Chondrocyte (in vitro differentiated cells): ENCODE measurements at regions not wholly inside any gene's neighbourhood (a gene's known extent, or its start where the extent isn't known, plus 50 kb on each side); places are given as distances from the start of the nearest gene placed in this dataset.
A peak's percentile ranks its signal among the peaks of the same experiment; 100 is the strongest.

ENCODE experiments used
- DNase-seq: peaks from one replicate; pipeline ENCODE4 v3.0.0; 2021; ENCODE audit warnings: mixed read lengths, low spot score
- H3K27ac Mint-ChIP-seq: one replicate; pipeline ENCODE4 v1.8.0; 2021; ENCODE audit warnings: mild to moderate bottlenecking, moderate library complexity, mixed read lengths; ENCODE audit not compliant: unreplicated experiment
- H3K27me3 Mint-ChIP-seq: 2 replicates; pipeline ENCODE4 v1.8.0; 2021; ENCODE audit warnings: low read depth, mixed read lengths
- H3K36me3 Mint-ChIP-seq: 2 replicates; pipeline ENCODE4 v1.8.0; 2021; ENCODE audit warnings: low read depth, mixed read lengths
- H3K4me1 Mint-ChIP-seq: 2 replicates; pipeline ENCODE4 v1.8.0; 2021; ENCODE audit warnings: low read depth, mild to moderate bottlenecking, mixed read lengths
- H3K4me3 Mint-ChIP-seq: one replicate; pipeline ENCODE4 v1.8.0; 2021; ENCODE audit warnings: mild to moderate bottlenecking, moderate library complexity, mixed read lengths; ENCODE audit not compliant: unreplicated experiment
- H3K9me3 Mint-ChIP-seq: 2 replicates; pipeline ENCODE4 v1.8.0; 2021; ENCODE audit warnings: low read depth, mixed read lengths
- TF ChIP-seq, protein P1 (sequence below): fragments of 200-600 bp; sonication (generic); IDR thresholded peaks from 2 replicates; pipeline ENCODE4 v1.5.0; 2021; ENCODE audit warnings: antibody characterized with exemption, mild to moderate bottlenecking, moderate library complexity

DNA sequence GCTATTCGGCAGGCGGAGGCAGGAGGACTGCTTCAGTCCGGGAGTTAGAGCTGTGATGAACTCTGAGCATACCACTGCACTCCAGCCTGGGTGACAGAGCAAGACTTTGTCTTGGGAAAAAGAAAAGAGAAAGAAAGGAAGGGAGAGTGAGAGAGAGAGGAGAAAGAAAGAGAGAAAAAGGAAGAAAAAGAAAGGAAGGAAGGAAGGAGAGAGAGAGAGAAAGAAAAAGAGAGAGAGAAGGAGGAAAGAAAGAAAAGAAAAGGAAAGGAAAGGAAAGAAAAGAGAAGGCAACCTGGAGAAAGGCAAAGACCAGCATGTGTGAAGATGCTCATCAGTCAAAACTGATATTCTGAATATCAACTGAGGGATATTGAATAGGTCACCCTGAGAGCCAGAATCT lies 143.1 kb upstream of the SASH1 start:
- Mint-ChIP-seq H3K4me3 (no peak overlapping the region), H3K36me3 (no peaks in the 10 kb centered on the region), H3K27me3 (no peaks in the 10 kb centered on the region), H3K4me1 (peaks cover 28% of the 10 kb centered on the region), H3K9me3 (no peaks in the 10 kb centered on the region), H3K27ac (peak overlapping the region; percentile 81)
- TF ChIP-seq, protein P1, sequence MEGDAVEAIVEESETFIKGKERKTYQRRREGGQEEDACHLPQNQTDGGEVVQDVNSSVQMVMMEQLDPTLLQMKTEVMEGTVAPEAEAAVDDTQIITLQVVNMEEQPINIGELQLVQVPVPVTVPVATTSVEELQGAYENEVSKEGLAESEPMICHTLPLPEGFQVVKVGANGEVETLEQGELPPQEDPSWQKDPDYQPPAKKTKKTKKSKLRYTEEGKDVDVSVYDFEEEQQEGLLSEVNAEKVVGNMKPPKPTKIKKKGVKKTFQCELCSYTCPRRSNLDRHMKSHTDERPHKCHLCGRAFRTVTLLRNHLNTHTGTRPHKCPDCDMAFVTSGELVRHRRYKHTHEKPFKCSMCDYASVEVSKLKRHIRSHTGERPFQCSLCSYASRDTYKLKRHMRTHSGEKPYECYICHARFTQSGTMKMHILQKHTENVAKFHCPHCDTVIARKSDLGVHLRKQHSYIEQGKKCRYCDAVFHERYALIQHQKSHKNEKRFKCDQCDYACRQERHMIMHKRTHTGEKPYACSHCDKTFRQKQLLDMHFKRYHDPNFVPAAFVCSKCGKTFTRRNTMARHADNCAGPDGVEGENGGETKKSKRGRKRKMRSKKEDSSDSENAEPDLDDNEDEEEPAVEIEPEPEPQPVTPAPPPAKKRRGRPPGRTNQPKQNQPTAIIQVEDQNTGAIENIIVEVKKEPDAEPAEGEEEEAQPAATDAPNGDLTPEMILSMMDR = no peak
- no peak for DNase-seq

DNA sequence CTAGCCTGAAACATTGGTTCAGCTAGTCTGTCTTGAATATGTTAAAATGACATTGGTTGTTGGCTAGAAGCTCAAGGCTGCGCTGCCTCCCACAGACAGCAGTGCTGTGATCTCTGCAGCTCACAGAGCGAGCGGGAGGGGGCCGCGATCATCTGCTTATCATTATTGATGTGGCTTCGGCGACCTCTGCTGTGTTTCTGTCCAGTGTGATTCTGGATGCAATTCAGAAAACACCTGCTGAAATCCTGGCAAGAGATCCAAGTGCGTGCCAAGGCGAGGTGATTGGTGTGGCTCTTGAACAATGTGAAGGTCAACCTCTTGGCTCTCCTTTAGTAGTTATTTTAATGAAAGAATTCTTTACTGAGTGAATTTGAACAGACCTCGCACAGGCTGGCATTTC lies 142.3 kb upstream of the SASH1 start:
- Mint-ChIP-seq H3K27ac (no peak overlapping the region), H3K9me3 (no peaks in the 10 kb centered on the region), H3K36me3 (no peaks in the 10 kb centered on the region), H3K27me3 (no peaks in the 10 kb centered on the region), H3K4me3 (no peak overlapping the region), H3K4me1 (peaks cover 28% of the 10 kb centered on the region)
- TF ChIP-seq, protein P1 = no peak
- DNase-seq = no peak

DNA sequence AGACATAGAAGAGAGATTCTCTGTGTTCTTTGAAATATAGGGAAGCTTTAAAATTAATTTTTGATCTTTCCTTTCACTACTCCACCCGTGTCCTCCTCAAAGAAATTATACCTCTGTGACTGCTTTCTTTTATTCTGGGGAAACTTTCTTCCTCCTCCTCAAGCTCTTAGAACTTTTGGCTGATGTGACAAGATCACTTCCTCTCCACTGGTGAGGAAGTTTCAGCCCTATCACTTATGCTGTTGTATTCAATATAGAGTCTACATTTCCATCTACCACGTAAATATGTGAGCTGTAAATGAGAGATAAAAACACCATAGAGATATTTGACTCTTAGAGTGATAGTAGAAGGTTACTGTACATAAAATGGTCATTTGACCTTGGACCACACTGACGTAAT lies 141.9 kb upstream of the SASH1 start:
- H3K4me1 Mint-ChIP-seq = peaks cover 28% of the 10 kb centered on the region
- no peak overlapping the region for H3K27ac Mint-ChIP-seq
- TF ChIP-seq, protein P1 = no peak
- no peak overlapping the region for H3K4me3 Mint-ChIP-seq
- H3K36me3 Mint-ChIP-seq = no peaks in the 10 kb centered on the region
- no peak for DNase-seq
- H3K27me3 Mint-ChIP-seq = no peaks in the 10 kb centered on the region
- H3K9me3 Mint-ChIP-seq = no peaks in the 10 kb centered on the region

DNA sequence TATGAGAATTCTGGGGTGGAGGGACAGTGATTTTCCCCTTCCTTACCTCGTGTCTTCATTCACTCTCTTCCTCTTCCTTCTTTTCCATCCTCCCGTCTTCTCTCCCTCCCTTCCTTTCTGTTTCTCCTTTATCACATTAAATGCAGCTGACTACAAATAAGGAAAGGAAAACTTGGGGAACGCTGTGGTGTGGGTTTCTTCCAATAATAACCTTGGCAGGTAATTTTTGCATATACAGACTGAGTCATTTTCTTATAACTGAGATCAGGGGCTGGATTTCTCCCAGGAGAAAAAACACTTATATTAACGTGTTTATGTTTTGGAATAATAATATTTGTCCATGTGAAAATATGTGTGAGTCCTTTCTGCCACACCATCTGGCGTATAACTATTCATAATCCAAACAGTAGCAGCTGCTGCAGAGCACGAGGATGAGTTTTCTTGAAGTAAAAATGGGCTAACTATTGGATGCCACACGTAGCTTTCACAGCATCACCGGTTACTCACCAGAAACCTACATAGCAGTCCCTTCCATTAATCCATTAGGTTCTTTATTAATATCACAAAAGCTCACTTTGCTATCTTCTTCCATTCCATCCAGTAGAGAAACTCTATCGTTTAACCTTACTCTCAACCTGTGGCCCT lies 139.2 kb upstream of the SASH1 start:
- H3K27ac Mint-ChIP-seq = peak overlapping the region; percentile 67
- H3K4me1 Mint-ChIP-seq = peaks cover 28% of the 10 kb centered on the region
- no peaks in the 10 kb centered on the region for H3K27me3 Mint-ChIP-seq
- TF ChIP-seq, protein P1 = no peak
- no peak for DNase-seq
- no peaks in the 10 kb centered on the region for H3K36me3 Mint-ChIP-seq
- no peaks in the 10 kb centered on the region for H3K9me3 Mint-ChIP-seq
- H3K4me3 Mint-ChIP-seq = no peak overlapping the region

DNA sequence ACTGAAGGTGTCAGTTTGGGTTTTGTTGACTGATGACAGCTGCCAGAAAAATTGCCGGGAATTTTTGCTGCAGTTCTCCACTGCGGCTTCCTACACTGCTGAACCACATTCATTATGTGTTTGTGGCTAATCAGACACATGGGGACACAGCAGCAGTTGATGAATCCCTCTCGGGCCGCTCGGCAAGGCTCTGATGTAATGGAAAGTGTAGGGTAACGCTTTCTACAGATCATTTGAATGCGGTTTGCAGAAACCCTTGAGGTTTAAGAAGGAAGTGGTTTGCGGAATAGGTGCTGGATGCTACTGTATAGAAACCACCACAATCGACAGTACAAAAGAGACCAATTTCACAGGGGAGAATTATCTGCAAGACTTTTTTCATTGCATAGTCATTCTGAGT lies 138.7 kb upstream of the SASH1 start:
- no peak for DNase-seq
- TF ChIP-seq, protein P1 = no peak
- Mint-ChIP-seq H3K4me1 (peaks cover 28% of the 10 kb centered on the region), H3K4me3 (no peak overlapping the region), H3K36me3 (no peaks in the 10 kb centered on the region), H3K27me3 (no peaks in the 10 kb centered on the region), H3K9me3 (no peaks in the 10 kb centered on the region), H3K27ac (peak overlapping the region; percentile 67)
